ENCODE measurements at regions not wholly inside any gene's neighbourhood (a gene's known extent, or its start where the extent isn't known, plus 50 kb on each side); places are given as distances from the start of the nearest gene placed in this dataset.

DNA sequence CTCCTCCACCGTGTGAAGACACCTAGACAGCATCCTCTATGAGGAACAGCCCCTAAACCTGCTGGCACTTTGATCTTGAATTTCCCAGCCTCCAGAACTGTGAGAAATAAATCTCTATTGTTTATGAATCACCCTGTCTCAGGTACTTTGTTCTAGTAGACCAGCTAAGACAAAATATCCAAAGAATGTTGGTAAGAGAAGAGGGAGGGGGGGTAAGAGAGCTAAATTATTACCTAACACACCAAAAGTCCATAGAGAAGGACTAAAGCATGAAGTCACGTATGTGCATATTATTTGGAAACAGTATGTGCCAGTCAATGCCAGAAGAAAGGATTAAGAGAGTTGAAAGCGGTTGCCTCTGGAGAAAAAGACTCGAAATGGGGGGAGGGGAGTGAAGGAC lies 211.0 kb downstream of the SP3 start:
- H3K4me3 ChIP-seq (ENCODE audit: low read length), result no peak overlapping the region
- TF ChIP-seq, protein P1, sequence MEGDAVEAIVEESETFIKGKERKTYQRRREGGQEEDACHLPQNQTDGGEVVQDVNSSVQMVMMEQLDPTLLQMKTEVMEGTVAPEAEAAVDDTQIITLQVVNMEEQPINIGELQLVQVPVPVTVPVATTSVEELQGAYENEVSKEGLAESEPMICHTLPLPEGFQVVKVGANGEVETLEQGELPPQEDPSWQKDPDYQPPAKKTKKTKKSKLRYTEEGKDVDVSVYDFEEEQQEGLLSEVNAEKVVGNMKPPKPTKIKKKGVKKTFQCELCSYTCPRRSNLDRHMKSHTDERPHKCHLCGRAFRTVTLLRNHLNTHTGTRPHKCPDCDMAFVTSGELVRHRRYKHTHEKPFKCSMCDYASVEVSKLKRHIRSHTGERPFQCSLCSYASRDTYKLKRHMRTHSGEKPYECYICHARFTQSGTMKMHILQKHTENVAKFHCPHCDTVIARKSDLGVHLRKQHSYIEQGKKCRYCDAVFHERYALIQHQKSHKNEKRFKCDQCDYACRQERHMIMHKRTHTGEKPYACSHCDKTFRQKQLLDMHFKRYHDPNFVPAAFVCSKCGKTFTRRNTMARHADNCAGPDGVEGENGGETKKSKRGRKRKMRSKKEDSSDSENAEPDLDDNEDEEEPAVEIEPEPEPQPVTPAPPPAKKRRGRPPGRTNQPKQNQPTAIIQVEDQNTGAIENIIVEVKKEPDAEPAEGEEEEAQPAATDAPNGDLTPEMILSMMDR (conservative IDR thresholded peaks at IDR 0.05; ENCODE audit: low read depth, low read length), result no peak
- peak; percentile 34 for DNase-seq (ENCODE audit: low read depth)

DNA sequence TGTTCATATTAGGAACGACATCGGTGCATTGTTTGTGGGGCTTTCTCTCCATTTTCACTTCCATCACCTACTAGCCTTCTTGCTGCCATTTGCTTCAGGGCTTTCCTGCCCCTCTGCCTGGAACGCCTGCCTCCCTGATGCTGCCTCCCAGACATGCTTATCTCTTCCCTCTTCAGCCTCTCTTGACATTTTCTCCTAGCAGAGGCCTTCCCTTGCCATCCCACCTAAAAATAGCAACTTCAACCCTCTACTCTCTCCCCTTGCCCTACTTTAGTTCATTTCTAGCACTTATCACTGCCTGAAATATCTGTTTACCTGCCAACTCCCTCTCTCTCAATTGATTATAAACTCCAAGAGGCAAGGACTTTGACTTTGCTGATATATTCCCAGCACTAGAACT lies 210.3 kb downstream of the SP3 start:
- no peak for DNase-seq (ENCODE audit: low read depth)
- no peak overlapping the region for H3K4me3 ChIP-seq (ENCODE audit: low read length)
- TF ChIP-seq, protein P1 (conservative IDR thresholded peaks at IDR 0.05; ENCODE audit: low read depth, low read length), result no peak

DNA sequence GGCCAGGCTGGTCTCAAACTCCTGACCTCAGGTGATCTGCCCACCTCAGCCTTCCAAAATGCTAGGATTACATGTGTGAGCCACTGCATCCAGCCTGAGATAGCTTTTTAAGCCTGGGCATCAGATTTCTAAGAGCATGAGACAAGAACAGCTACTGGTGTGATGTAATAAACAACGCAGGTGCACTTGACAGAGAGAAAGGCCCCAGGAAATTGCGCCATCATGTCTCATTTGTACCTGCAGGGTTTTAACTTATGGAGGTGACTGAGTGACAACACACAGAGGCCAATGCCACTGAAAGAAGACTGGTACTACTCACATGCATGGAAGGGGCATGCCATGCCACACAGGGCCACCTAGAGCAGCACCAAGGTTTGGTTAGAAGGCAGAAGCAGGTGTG lies 209.4 kb downstream of the SP3 start:
- TF ChIP-seq, protein P1 (conservative IDR thresholded peaks at IDR 0.05; ENCODE audit: low read depth, low read length), result no peak
- no peak for DNase-seq (ENCODE audit: low read depth)
- H3K4me3 ChIP-seq (ENCODE audit: low read length), result no peak overlapping the region

DNA sequence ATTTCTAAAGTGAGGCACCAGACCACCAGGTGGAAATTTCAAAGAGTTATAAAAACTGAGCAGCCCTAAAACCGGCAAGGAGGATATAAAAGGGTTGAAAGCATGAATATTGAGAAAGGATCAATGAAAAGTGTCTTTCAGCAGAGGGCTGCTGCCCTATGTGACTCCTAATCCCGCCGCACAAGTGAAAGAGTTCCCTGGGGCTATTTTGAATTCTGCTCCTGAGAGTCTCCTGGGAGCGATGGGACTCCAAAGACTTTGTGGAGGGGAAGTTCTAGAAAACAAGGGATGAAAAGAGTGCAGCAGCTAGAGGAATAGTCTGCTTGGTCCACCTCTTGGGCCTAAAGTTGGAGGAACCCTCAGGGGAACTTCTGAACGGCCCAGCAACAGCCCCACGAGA lies 205.2 kb downstream of the SP3 start:
- TF ChIP-seq, protein P1 (conservative IDR thresholded peaks at IDR 0.05; ENCODE audit: low read depth, low read length), result no peak
- no peak for DNase-seq (ENCODE audit: low read depth)
- no peak overlapping the region for H3K4me3 ChIP-seq (ENCODE audit: low read length)

DNA sequence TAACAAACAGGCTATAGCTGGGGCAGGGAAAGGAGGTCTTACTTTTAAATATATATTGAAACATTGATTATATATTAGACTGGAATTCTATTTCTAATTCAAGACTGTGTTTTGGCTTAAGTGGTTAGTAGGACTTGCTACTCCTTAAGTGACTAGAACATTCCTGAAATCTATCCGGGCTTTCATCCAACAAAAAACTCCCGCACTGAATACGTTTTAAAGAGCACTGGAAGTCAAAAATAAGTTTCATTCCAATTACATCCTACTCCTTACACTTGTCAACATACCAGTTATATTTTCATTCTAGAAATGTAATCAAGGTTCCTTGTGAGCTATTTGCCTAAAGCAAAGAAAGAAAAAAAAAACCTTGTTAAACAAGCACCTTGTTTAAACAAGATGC lies 204.6 kb downstream of the SP3 start:
- DNase-seq (ENCODE audit: low read depth), result no peak
- TF ChIP-seq, protein P1 (conservative IDR thresholded peaks at IDR 0.05; ENCODE audit: low read depth, low read length), result no peak

DNA sequence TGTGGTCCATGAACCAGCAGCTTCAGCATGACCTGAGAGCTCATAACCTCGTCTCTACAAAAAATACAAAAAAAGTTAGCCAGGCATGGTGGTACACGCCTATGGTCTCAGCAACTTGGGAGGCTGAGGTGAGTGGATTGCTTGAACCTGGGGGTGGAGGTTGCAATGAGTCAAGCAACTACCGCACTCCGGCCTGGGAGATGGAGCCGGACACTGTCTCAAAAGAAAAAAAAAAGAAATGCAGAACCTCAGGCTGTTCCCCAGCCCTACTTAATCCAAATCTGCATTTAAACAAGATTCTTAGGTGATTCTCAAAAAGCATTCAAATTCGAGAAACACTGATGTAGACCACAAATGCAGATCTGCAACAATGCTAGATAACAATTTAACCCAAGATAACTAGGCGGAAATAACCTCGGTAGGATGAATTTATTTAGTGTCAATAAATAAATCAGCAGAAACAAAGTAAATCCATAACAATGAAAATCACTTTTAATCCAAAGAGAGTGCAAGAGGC lies 203.5 kb downstream of the SP3 start:
- TF ChIP-seq, protein P1 (conservative IDR thresholded peaks at IDR 0.05; ENCODE audit: low read depth, low read length), result no peak
- no peak for DNase-seq (ENCODE audit: low read depth)
- no peak overlapping the region for H3K4me3 ChIP-seq (ENCODE audit: low read length)

More for the DNA sequence above, 204.6 kb downstream of the SP3 start:
- H3K4me3 ChIP-seq (ENCODE audit: low read length), result no peak overlapping the region

DNA sequence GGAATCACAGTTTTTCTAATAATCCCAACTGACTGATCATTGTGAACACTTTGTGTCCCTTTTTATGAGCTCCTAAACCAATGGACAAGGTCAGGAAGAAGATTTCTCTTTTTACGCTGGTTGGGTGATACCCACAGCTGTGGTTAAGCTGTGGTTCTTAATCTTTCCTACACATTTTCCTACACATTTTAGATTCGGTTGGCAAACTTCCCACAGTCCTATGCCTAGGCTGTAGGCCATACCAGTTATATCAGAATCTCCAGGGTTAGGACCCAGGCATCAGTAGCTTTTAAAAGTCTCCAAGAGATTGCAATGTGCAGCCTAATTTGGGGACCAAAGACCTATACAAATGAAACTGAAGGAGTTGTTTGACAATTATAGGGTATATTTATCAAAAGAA lies 203.0 kb downstream of the SP3 start:
- TF ChIP-seq, protein P1 (conservative IDR thresholded peaks at IDR 0.05; ENCODE audit: low read depth, low read length), result no peak
- DNase-seq (ENCODE audit: low read depth), result no peak

More for the DNA sequence above, 203.0 kb downstream of the SP3 start:
- H3K4me3 ChIP-seq (ENCODE audit: low read length), result no peak overlapping the region
